Right cardiac atrium (tissue), 5 donors: ENCODE measurements at regions not wholly inside any gene's neighbourhood (a gene's known extent, or its start where the extent isn't known, plus 50 kb on each side); places are given as distances from the start of the nearest gene placed in this dataset.

Experiments used
- ATAC-seq, 2 donors: fragments of 200-7000 bp; cut with Tn5 transposase; one replicate each; pipeline versions ENCODE4 v1.8.0 to v1.9.1; 2020; ENCODE audit warnings: moderate library complexity in 2 of 2, mild to moderate bottlenecking in 1 of 2
- DNase-seq, 3 donors: peaks; one replicate each; pipeline ENCODE4 v3.0.0-alpha.2; 2020
- H3K27ac ChIP-seq: one replicate; pipeline ENCODE4 v1.5.1; 2013; ENCODE audit warnings: mild to moderate bottlenecking, low read length, control low read depth, moderate library complexity
- H3K27me3 ChIP-seq: one replicate; pipeline ENCODE4 v1.6.1; 2013; ENCODE audit not compliant: control insufficient read depth, insufficient read depth
- H3K4me1 ChIP-seq: one replicate; pipeline ENCODE4 v1.6.1; 2013; ENCODE audit warnings: low read length; ENCODE audit not compliant: control insufficient read depth, insufficient read depth
- H3K4me3 ChIP-seq: one replicate; pipeline ENCODE4 v1.5.1; 2013; ENCODE audit warnings: low read length, control low read depth
- H3K9me3 ChIP-seq: one replicate; pipeline ENCODE4 v1.6.1; 2013; ENCODE audit warnings: low read length; ENCODE audit not compliant: control insufficient read depth
- WGBS: extraction: QIAGEN DNeasy Blood & Tissue Kit; methylation state at CpG from one replicate; pipeline ENCODE4 v1.1.7; 2013; 5-methylcytosine and 5-hydroxymethylcytosine counted together
- intact Hi-C, 4 donors: fragments of 100-400 bp; cut with DNase I; formaldehyde crosslinking; loops; one replicate each; pipeline versions ENCODE4 v1.11.0 to v1.14.0; 2022 to 2023
- donor health status: healthy with polysubstance abuse.
- donor health status: DM: no; HTN: yes; CAD: no.
- donor health status: DM: no; HTN: no; CAD: no.
- donor health status: DM: no; HTN: yes; CAD: no; lungs with severe emphysema.
- donor health status: DM: yes; HTN: yes; CAD: no.

DNA sequence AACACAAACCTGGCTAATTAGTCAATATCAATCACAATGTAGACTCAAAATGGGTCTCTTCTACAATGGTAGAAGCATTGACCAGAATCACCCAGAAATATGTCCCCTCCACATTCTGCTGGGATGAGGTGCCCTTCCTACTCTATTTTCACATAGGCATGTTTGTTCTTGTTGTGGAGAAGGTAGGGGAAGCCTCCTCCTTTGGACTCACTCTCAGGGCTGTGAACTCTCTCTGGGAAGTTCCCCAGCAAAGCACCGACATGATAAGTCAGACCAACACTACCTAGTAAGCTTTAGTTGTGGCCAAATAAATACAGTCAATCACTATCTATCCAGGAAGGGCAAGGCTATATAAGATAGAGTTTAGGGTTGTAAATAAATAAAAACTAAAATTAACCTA is 194.5 kb upstream of the UBL3 start:
- no peaks in the 10 kb centered on the region for H3K4me1 ChIP-seq
- H3K27me3 ChIP-seq: no peaks in the 10 kb centered on the region
- intact Hi-C loops: no loop called here
- no peak overlapping the region for H3K4me3 ChIP-seq
- no peak overlapping the region for H3K27ac ChIP-seq
- DNase-seq: no peak
- ATAC-seq: no peak
- 80% methylated on average over 1 of the region's 1 CpG for WGBS
- no peaks in the 10 kb centered on the region for H3K9me3 ChIP-seq

GRCh38 chr13:30043631-30043925 is 193.2 kb upstream of the UBL3 start:
- no peaks in the 10 kb centered on the region for H3K4me1 ChIP-seq
- H3K4me3 ChIP-seq: no peak overlapping the region
- H3K9me3 ChIP-seq: no peaks in the 10 kb centered on the region
- DNase-seq (no peak), ATAC-seq (no peak)
- no peaks in the 10 kb centered on the region for H3K27me3 ChIP-seq
- intact Hi-C loops: no loop called here
- no peak overlapping the region for H3K27ac ChIP-seq

GRCh38 chr13:30042891-30043630 is 192.6 kb upstream of the UBL3 start:
- no peak overlapping the region for H3K4me3 ChIP-seq
- H3K27me3 ChIP-seq: no peaks in the 10 kb centered on the region
- H3K27ac ChIP-seq: no peak overlapping the region
- peak in 1 of 2 donors; percentile 19 for ATAC-seq
- intact Hi-C loops: no loop called here
- no peak for DNase-seq
- H3K4me1 ChIP-seq: no peaks in the 10 kb centered on the region
- 86% methylated on average over 5 of the region's 5 CpGs for WGBS
- H3K9me3 ChIP-seq: no peaks in the 10 kb centered on the region

DNA sequence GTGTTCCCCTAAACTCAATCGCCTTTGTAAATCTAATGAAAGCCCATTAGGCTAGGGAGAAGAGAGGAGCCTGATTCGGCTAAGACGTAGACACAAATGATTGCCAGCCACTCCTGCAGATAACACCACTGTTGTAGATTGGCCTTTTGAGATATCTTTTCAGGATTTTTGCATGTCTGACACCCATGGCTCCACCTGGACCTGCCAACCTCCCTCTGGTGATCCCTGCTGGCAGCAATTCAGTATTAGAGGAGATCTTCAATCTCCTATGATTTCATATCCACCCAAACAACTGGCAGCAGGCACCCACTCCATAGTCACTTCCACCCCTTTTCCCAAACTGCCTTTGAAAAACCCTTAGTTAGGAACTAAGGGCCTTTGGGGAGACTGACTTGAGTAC is 191.9 kb upstream of the UBL3 start:
- Histone ChIP-seq H3K27ac (no peak overlapping the region), H3K4me3 (no peak overlapping the region), H3K27me3 (no peaks in the 10 kb centered on the region), H3K9me3 (no peaks in the 10 kb centered on the region), H3K4me1 (no peaks in the 10 kb centered on the region)
- intact Hi-C loops: no loop called here
- WGBS: 92% methylated on average over 3 of the region's 3 CpGs
- DNase-seq (no peak), ATAC-seq (no peak)

GRCh38 chr13:30039511-30039911 is 189.1 kb upstream of the UBL3 start:
- H3K27ac ChIP-seq: no peak overlapping the region
- no peaks in the 10 kb centered on the region for H3K9me3 ChIP-seq
- DNase-seq: no peak
- H3K4me3 ChIP-seq: no peak overlapping the region
- ATAC-seq: no peak
- intact Hi-C loops: no loop called here
- WGBS: 41% methylated on average over 3 of the region's 3 CpGs
- H3K27me3 ChIP-seq: no peaks in the 10 kb centered on the region
- no peaks in the 10 kb centered on the region for H3K4me1 ChIP-seq

DNA sequence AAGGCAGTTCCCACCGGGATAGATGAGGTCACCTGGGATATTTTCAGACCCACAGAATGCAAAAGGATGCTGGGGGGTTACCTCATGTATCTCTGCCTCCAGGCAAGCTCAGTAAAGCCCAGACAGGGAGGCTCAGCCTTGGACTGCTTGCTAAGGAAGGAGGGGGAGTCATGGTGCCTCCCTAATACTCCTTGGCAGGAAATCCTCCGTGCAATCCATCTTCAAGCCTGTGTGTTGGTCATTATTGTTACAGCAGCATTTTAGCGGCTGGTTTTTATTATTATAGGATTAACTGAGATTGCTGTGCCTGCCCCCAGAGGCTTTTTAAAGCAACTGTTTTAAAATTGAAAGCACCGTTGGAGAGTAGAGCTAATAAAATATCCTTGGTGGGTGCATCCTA is 188.5 kb upstream of the UBL3 start:
- H3K9me3 ChIP-seq: no peaks in the 10 kb centered on the region
- DNase-seq (no peak), ATAC-seq (no peak)
- H3K27me3 ChIP-seq: no peaks in the 10 kb centered on the region
- WGBS: 32% methylated on average over 4 of the region's 4 CpGs
- no peaks in the 10 kb centered on the region for H3K4me1 ChIP-seq
- intact Hi-C loops: no loop called here
- H3K4me3 ChIP-seq: no peak overlapping the region
- H3K27ac ChIP-seq: no peak overlapping the region

DNA sequence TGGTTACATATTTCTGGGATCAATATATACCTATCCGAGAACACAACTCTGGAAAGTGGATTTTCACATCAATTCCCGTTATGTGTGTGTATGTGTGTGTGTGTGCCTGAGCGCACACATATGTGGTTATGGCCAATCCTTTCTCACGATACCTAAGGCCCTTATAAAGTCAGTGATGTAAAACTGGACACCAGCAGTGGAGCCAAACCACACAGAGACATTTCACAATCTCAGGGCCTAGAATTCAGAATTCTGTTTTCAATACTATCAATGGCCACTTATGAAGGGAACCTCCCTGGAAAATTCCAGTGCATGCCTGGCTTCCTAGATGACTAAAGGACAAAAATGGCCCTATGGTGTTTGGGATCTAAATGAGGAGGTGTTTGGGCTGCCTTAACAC is 187.3 kb upstream of the UBL3 start:
- WGBS: 87% methylated on average over 4 of the region's 4 CpGs
- intact Hi-C loops: no loop called here
- H3K27me3 ChIP-seq: no peaks in the 10 kb centered on the region

GRCh38 chr13:30037306-30037705 is 186.9 kb upstream of the UBL3 start:
- ATAC-seq (no peak), DNase-seq (no peak)
- WGBS: 49% methylated on average over 6 of the region's 6 CpGs
- H3K27ac ChIP-seq: no peak overlapping the region
- no peaks in the 10 kb centered on the region for H3K9me3 ChIP-seq
- H3K4me1 ChIP-seq: no peaks in the 10 kb centered on the region
- intact Hi-C loops: no loop called here
- H3K4me3 ChIP-seq: no peak overlapping the region
- H3K27me3 ChIP-seq: no peaks in the 10 kb centered on the region

More for the DNA sequence above, 187.3 kb upstream of the UBL3 start:
- Histone ChIP-seq H3K4me3 (no peak overlapping the region), H3K4me1 (no peaks in the 10 kb centered on the region), H3K27ac (no peak overlapping the region), H3K9me3 (no peaks in the 10 kb centered on the region)
- ATAC-seq (no peak), DNase-seq (no peak)

DNA sequence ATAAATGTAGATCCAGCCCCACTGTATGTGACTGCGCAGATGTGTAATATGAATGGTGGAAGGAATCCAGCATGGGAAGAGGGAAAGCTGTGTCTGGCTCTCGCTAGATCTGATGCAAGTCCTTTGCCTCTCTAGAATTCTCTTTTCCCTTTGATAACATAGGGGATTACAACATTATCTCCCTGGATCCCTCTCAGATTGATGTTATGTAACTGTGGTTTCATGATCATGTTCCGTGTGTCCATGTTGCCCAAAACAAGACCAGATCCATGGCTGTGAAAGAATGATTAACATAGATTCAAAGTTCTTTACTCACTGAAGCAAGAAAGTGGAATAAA is 184.0 kb upstream of the UBL3 start:
- no peak overlapping the region for H3K4me3 ChIP-seq
- no peaks in the 10 kb centered on the region for H3K9me3 ChIP-seq
- intact Hi-C loops: no loop called here
- ATAC-seq (peak in 1 of 2 donors; percentile 43), DNase-seq (no peak)
- H3K27me3 ChIP-seq: no peaks in the 10 kb centered on the region
- H3K27ac ChIP-seq: no peak overlapping the region
- WGBS: 69% methylated on average over 3 of the region's 3 CpGs
- no peaks in the 10 kb centered on the region for H3K4me1 ChIP-seq

- 48% methylated on average over 6 of the region's 6 CpGs for WGBS
- Histone ChIP-seq H3K27ac (no peak overlapping the region), H3K4me3 (no peak overlapping the region), H3K9me3 (no peaks in the 10 kb centered on the region), H3K27me3 (no peaks in the 10 kb centered on the region), H3K4me1 (no peaks in the 10 kb centered on the region)
- intact Hi-C loops: no loop called here
- no peak for ATAC-seq
- DNase-seq: no peak
Observed at GRCh38 chr13:30033681-30034457, 183.5 kb upstream of the UBL3 start.

GRCh38 chr13:30032263-30032662 is 181.8 kb upstream of the UBL3 start:
- Histone ChIP-seq H3K4me1 (no peaks in the 10 kb centered on the region), H3K27me3 (no peaks in the 10 kb centered on the region), H3K9me3 (no peaks in the 10 kb centered on the region), H3K27ac (no peak overlapping the region), H3K4me3 (no peak overlapping the region)
- DNase-seq (no peak), ATAC-seq (no peak)
- intact Hi-C loops: no loop called here
- 90% methylated on average over 4 of the region's 4 CpGs for WGBS

- 70% methylated on average over 5 of the region's 5 CpGs for WGBS
Observed at GRCh38 chr13:30031488-30031887, 181.1 kb upstream of the UBL3 start.

More at GRCh38 chr13:30031488-30031887, 181.1 kb upstream of the UBL3 start:
- DNase-seq (no peak), ATAC-seq (no peak)
- H3K4me1 ChIP-seq: no peaks in the 10 kb centered on the region
- H3K4me3 ChIP-seq: no peak overlapping the region
- no peaks in the 10 kb centered on the region for H3K9me3 ChIP-seq
- intact Hi-C loops: no loop called here
- H3K27ac ChIP-seq: no peak overlapping the region
- H3K27me3 ChIP-seq: no peaks in the 10 kb centered on the region
